GM21619 (cell line): ENCODE measurements at regions not wholly inside any gene's neighbourhood (a gene's known extent, or its start where the extent isn't known, plus 50 kb on each side); places are given as distances from the start of the nearest gene placed in this dataset.
"Not testable (repeated sequence)": the region's sequence is repeated elsewhere in the genome, so short reads cannot be mapped to it uniquely, and the experiment has no call there.

Source experiments
- ATAC-seq: cut with Tn5 transposase; IDR thresholded peaks from one replicate; pipeline ENCODE4 v1.9.1; 2021; ENCODE audit not compliant: unreplicated experiment

- ATAC-seq = no peak
These were observed 193.9 kb downstream of the TLE3 start for GRCh38 chr15:69903470-69904469.

- ATAC-seq = no peak
These were observed 191.2 kb downstream of the TLE3 start for GRCh38 chr15:69906256-69907185.

- no peak for ATAC-seq
These were observed 189.7 kb downstream of the TLE3 start for GRCh38 chr15:69908060-69908459.

- no peak for ATAC-seq
These were observed 188.9 kb downstream of the TLE3 start for GRCh38 chr15:69908590-69909420.

- no peak for ATAC-seq
These were observed 187.8 kb downstream of the TLE3 start for GRCh38 chr15:69909719-69910444.

GRCh38 chr15:69910514-69910913 lies 187.2 kb downstream of the TLE3 start:
- ATAC-seq = no peak

- ATAC-seq = no peak
These were observed 185.6 kb downstream of the TLE3 start for GRCh38 chr15:69912116-69912515.

GRCh38 chr15:69914040-69914439 lies 183.7 kb downstream of the TLE3 start:
- ATAC-seq = no peak

- no peak for ATAC-seq
These were observed 182.8 kb downstream of the TLE3 start for GRCh38 chr15:69914960-69915359.

- ATAC-seq = no peak
These were observed 181.4 kb downstream of the TLE3 start for GRCh38 chr15:69916169-69916785.

- no peak for ATAC-seq
These were observed 180.7 kb downstream of the TLE3 start for GRCh38 chr15:69917056-69917455.

- no peak for ATAC-seq
These were observed 177.9 kb downstream of the TLE3 start for GRCh38 chr15:69919816-69920215.

- ATAC-seq = no peak
These were observed 177.5 kb downstream of the TLE3 start for GRCh38 chr15:69920221-69920620.

- ATAC-seq = no peak
These were observed 175.8 kb downstream of the TLE3 start for GRCh38 chr15:69921626-69922619.

GRCh38 chr15:69924531-69924930 lies 173.2 kb downstream of the TLE3 start:
- no peak for ATAC-seq

- ATAC-seq = no peak
These were observed 171.7 kb downstream of the TLE3 start for GRCh38 chr15:69926006-69926405.

- ATAC-seq = no peak
These were observed 171.0 kb downstream of the TLE3 start for GRCh38 chr15:69926721-69927120.

- ATAC-seq = not testable (repeated sequence)
These were observed 168.8 kb downstream of the TLE3 start for GRCh38 chr15:69928890-69929289.
